Astrocyte of the cerebellum (primary cell): ENCODE measurements at regions not wholly inside any gene's neighbourhood (a gene's known extent, or its start where the extent isn't known, plus 50 kb on each side); places are given as distances from the start of the nearest gene placed in this dataset.
"Not testable (repeated sequence)": the region's sequence is repeated elsewhere in the genome, so short reads cannot be mapped to it uniquely, and the experiment has no call there.

Source experiments
- DNase-seq: peaks from one replicate; pipeline ENCODE4 v3.0.0-alpha.2; 2011; ENCODE audit warnings: low read depth
- H3K4me3 ChIP-seq: 2 replicates; pipeline ENCODE4 v1.5.1; 2011; ENCODE audit warnings: mild to moderate bottlenecking, low read depth, low read length, moderate library complexity
- in situ Hi-C: cut with HindIII; loops from 2 replicates; pipeline ENCODE4 v1.10.0; 2017; ENCODE audit warnings: low sequenced_read_pairs
- TF ChIP-seq, protein P1 (sequence below): IDR thresholded peaks from 2 replicates; pipeline ENCODE4 v1.5.1; 2012; ENCODE audit warnings: low read length, low read depth, moderate library complexity, mild to moderate bottlenecking; ENCODE audit errors: missing control alignments

DNA sequence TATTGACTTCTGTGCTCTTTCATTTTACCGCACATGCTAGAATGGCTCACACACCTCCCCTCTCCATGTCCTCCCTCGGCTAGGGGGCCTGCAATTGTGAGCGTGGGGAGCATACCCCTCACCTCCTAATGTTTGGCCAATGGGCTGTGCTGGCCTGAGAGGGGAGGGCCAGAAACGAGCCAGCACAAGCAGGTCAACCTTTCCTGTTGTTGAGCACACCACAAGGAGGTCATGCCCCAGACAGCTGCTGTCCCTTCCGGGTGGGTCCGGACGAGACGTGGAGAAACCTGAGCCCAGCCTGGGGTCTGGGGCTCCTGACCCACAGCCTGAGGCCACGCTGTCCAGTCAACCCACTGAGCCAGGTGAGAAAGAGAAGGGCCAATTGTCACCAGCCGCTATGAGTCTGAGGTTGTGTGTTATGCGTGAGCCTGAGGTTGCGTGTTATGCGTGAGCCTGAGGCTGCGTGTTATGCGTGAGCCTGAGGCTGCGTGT lies 77.4 kb downstream of the TTLL2 start:
- H3K4me3 ChIP-seq, result no peak overlapping the region
- in situ Hi-C loops, result no loop called here
- DNase-seq, result no peak
- TF ChIP-seq, protein P1, sequence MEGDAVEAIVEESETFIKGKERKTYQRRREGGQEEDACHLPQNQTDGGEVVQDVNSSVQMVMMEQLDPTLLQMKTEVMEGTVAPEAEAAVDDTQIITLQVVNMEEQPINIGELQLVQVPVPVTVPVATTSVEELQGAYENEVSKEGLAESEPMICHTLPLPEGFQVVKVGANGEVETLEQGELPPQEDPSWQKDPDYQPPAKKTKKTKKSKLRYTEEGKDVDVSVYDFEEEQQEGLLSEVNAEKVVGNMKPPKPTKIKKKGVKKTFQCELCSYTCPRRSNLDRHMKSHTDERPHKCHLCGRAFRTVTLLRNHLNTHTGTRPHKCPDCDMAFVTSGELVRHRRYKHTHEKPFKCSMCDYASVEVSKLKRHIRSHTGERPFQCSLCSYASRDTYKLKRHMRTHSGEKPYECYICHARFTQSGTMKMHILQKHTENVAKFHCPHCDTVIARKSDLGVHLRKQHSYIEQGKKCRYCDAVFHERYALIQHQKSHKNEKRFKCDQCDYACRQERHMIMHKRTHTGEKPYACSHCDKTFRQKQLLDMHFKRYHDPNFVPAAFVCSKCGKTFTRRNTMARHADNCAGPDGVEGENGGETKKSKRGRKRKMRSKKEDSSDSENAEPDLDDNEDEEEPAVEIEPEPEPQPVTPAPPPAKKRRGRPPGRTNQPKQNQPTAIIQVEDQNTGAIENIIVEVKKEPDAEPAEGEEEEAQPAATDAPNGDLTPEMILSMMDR, result no peak

GRCh38 chr6:167403427-167403826 lies 78.5 kb downstream of the TTLL2 start:
- no peak overlapping the region for H3K4me3 ChIP-seq
- no peak for DNase-seq
- TF ChIP-seq, protein P1, result no peak
- in situ Hi-C loops, result no loop called here

- no peak for DNase-seq
- in situ Hi-C loops, result no loop called here
These were observed 79.6 kb downstream of the TTLL2 start for GRCh38 chr6:167404385-167405049.

DNA sequence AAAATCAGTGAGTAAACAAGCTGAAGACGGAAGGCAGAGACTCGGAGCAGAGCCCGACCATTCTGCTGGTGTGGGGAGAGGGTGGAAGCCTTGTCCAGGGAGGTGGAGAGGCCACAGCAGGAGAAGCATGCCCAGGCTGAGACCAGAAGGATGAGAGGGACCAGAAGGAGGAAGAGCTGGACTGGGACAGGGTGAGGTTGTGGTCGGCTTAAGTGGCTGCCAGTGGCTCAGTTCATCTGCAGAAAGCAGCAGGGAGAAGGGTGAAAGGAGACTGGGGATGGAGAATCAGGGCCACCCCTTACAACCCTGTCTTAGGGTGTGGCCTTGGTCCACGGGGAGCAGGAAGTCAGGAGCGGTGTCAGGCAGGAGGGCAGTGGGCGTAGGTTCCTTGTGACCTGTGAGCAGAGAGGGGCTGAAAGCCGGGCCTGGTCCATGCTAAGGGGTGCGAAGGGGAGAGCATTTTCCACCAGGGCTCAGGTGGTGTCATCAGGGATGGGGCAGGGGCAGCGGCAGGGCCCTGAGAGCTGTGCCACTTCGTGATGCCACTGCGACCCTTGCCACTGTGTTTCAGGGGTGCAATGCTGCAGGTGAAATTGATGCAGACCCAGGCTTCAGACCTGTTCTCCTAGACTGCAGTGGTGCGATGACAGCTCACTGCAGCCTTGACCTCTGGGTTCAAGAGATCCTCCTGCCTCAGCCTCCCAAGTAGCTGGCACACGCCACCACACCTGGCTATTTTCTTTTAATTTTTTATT lies 81.1 kb downstream of the TTLL2 start:
- TF ChIP-seq, protein P1, result no peak
- H3K4me3 ChIP-seq, result no peak overlapping the region
- in situ Hi-C loops, result no loop called here
- DNase-seq, result no peak

More at GRCh38 chr6:167404385-167405049, 79.6 kb downstream of the TTLL2 start:
- TF ChIP-seq, protein P1, result no peak
- no peak overlapping the region for H3K4me3 ChIP-seq

DNA sequence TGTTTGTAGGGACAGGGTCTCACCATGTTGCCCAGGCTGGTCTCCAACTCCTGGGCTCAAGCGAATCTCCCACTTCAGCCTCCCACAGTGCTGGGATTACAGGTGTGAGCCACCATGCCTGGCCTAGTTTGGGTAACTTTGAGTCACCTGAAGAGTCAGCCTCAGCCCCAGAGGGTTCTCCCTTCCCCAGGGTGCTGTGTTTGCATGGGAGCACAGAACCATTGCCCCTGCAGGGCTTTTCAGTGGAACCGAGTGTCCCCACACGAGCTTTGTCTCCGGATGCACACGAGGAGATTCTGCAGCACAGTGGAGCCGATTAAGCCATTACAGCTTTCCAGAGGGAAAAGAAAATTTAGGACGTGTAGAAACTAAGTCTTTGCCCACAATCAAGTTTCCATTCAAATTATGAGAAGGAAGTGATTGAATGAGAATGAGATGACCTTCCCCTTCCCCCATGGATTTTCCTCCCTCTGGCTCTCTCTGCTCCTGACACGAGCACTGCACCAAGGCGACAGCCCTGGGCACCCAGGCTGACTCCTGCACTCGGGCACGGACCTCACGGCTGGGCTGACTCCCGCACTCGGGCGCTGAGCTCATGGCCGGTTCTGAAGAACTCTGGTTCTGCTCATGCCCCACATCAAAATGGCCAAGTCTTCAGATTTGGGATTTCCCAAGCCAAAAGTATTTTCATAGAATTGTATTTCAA lies 81.8 kb downstream of the TTLL2 start:
- DNase-seq, H3K4me3 ChIP-seq, in situ Hi-C loops: not testable (repeated sequence)

DNA sequence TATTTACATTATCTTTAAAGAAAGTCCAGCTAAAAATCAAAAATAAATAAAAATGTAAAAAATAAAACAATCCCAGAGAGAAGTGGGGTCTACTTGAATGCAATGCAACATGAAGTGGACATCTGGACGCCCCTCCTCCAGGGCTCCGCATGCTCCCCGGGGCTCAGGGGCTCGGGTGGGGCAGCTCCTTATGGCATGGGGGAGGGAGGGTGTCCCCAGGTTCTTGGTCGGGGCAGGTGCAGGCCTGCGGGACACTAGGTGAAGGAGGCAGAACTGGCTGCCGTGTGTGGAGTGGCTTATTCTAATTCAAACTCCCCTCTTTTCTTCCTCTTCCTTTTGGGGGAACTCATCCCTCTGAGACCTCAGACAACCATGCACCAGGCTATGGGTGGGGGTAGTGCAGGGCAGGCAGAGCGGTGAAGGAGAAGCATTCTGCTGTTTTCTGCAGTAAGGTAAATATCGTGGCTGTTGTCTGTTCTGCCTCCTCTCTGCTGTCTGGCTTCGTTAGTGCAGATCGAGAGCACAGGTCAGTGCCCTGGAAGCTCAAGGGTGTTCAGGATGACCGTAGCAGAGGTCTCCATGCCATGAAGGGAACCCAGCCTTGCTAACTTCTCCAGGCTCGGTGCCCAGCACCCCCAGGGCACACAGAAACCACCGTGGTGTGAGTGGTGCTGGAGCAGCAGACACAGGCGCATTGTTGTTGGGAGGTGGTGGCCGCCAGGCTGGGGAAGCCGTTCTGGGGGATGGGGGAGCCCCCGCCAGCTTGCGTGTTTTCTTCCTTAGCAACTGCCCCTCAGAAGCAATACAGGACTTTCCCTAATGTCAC lies 82.6 kb downstream of the TTLL2 start:
- no peak overlapping the region for H3K4me3 ChIP-seq
- TF ChIP-seq, protein P1, result no peak
- in situ Hi-C loops, result no loop called here
- DNase-seq, result no peak
